ENCODE measurements at regions not wholly inside any gene's neighbourhood (a gene's known extent, or its start where the extent isn't known, plus 50 kb on each side); places are given as distances from the start of the nearest gene placed in this dataset.

- ChIA-PET CTCF (interaction anchor here (0.8 kb wide), 1 partner anchor 102 kb away, joined by 3 read pairs; no protein-coding TSS in a partner anchor), POLR2A (no interaction called here)
- Histone ChIP-seq H3K9me3 (ENCODE audit: control insufficient read depth, insufficient read depth, low read depth, low read length) (no peaks in the 10 kb centered on the region), H3K27ac (ENCODE audit: low read length) (no peak overlapping the region), H3K4me3 (ENCODE audit: low read depth in 2 of 2, low read length in 2 of 2) (no peak overlapping the region), H3K27me3 (ENCODE audit: control insufficient read depth, insufficient read depth, low read length) (no peaks in the 10 kb centered on the region), H3K4me1 (ENCODE audit: control insufficient read depth, insufficient read depth, low read length) (no peaks in the 10 kb centered on the region), H3K36me3 (ENCODE audit: control insufficient read depth, insufficient read depth, low read length) (no peaks in the 10 kb centered on the region; the same call in 1 of the 2 replicates)
- intact Hi-C loops (cut with micrococcal nuclease; ENCODE audit: unreplicated experiment), result no loop called here
- in situ Hi-C loops (cut with HindIII; ENCODE audit: low pct_unique_long_range_greater_than_20kb, low sequenced_read_pairs), result no loop called here
- ATAC-seq (no peak), DNase-seq (ENCODE audit: low read depth, low spot score) (peak; percentile 2)
- TF ChIP-seq TCF7L2 (IDR thresholded peaks at IDR 0.05; ENCODE audit: low read depth, low read length) (no peak), REST (IDR thresholded peaks at IDR 0.05; ENCODE audit: insufficient read depth in 1 of 2, low read depth in 2 of 2, low read length in 1 of 2) (no peak), SIN3A (IDR thresholded peaks at IDR 0.05; ENCODE audit: borderline replicate concordance, insufficient read depth, low read depth, low read length) (no peak), POLR2AphosphoS5 (IDR thresholded peaks at IDR 0.05; ENCODE audit: low read depth, low read length) (no peak), CTCF (IDR thresholded peaks at IDR 0.05) (no peak)
- no TSS peak for BruUV-seq (replicated peaks)
Observed at GRCh38 chr5:145587710-145588109, 247.4 kb downstream of the PRELID2 start.

GRCh38 chr5:145587308-145587672 is 247.9 kb downstream of the PRELID2 start:
- H3K27me3 ChIP-seq (ENCODE audit: control insufficient read depth, insufficient read depth, low read length), result no peaks in the 10 kb centered on the region
- POLR2A ChIA-PET, result no interaction called here
- H3K4me3 ChIP-seq (ENCODE audit: low read depth in 2 of 2, low read length in 2 of 2), result no peak overlapping the region
- CTCF ChIA-PET, result interaction anchor here (0.8 kb wide), 1 partner anchor 102 kb away, joined by 3 read pairs; no protein-coding TSS in a partner anchor
- DNase-seq (ENCODE audit: low read depth, low spot score), result no peak
- ATAC-seq, result no peak
- TF ChIP-seq SIN3A (IDR thresholded peaks at IDR 0.05; ENCODE audit: borderline replicate concordance, insufficient read depth, low read depth, low read length), result no peak
- TF ChIP-seq TCF7L2 (IDR thresholded peaks at IDR 0.05; ENCODE audit: low read depth, low read length), result no peak
- TF ChIP-seq CTCF (IDR thresholded peaks at IDR 0.05), result no peak
- no peak for TF ChIP-seq POLR2AphosphoS5 (IDR thresholded peaks at IDR 0.05; ENCODE audit: low read depth, low read length)
- no peak for TF ChIP-seq REST (IDR thresholded peaks at IDR 0.05; ENCODE audit: insufficient read depth in 1 of 2, low read depth in 2 of 2, low read length in 1 of 2)
- H3K36me3 ChIP-seq (ENCODE audit: control insufficient read depth, insufficient read depth, low read length), result no peaks in the 10 kb centered on the region; the same call in 1 of the 2 replicates
- H3K27ac ChIP-seq (ENCODE audit: low read length), result no peak overlapping the region
- no TSS peak for BruUV-seq (replicated peaks)
- intact Hi-C loops (cut with micrococcal nuclease; ENCODE audit: unreplicated experiment) (no loop called here), in situ Hi-C loops (cut with HindIII; ENCODE audit: low pct_unique_long_range_greater_than_20kb, low sequenced_read_pairs) (no loop called here)
- no peaks in the 10 kb centered on the region for H3K9me3 ChIP-seq (ENCODE audit: control insufficient read depth, insufficient read depth, low read depth, low read length)
- no peaks in the 10 kb centered on the region for H3K4me1 ChIP-seq (ENCODE audit: control insufficient read depth, insufficient read depth, low read length)
